IPS-NIHi7 (cell line): ENCODE measurements at regions not wholly inside any gene's neighbourhood (a gene's known extent, or its start where the extent isn't known, plus 50 kb on each side); places are given as distances from the start of the nearest gene placed in this dataset.
A peak's percentile ranks its signal among the peaks of the same experiment; 100 is the strongest.
"Not testable (repeated sequence)": the region's sequence is repeated elsewhere in the genome, so short reads cannot be mapped to it uniquely, and the experiment has no call there.

Experiments
- DNase-seq: peaks from one replicate; pipeline ENCODE4 v3.0.0; 2012; ENCODE audit warnings: mixed read lengths; ENCODE audit errors: extremely low spot score

- DNase-seq: peak; percentile 10
Measured at GRCh38 chr13:90717451-90717936, 630.0 kb upstream of the MIR17HG start.

- no peak for DNase-seq
Measured at GRCh38 chr13:90719461-90719860, 628.0 kb upstream of the MIR17HG start.

- no peak for DNase-seq
Measured at GRCh38 chr13:90721937-90722336, 625.5 kb upstream of the MIR17HG start.

- DNase-seq: no peak
Measured at GRCh38 chr13:90723381-90723780, 624.1 kb upstream of the MIR17HG start.

- no peak for DNase-seq
Measured at GRCh38 chr13:90726375-90726774, 621.1 kb upstream of the MIR17HG start.

GRCh38 chr13:90732049-90732448 lies 615.4 kb upstream of the MIR17HG start:
- no peak for DNase-seq

GRCh38 chr13:90734497-90734896 lies 613.0 kb upstream of the MIR17HG start:
- not testable (repeated sequence) for DNase-seq

- DNase-seq: no peak
Measured at GRCh38 chr13:90738881-90739280, 608.6 kb upstream of the MIR17HG start.

- DNase-seq: no peak
Measured at GRCh38 chr13:90740099-90740498, 607.4 kb upstream of the MIR17HG start.

- no peak for DNase-seq
Measured at GRCh38 chr13:90742381-90742780, 605.1 kb upstream of the MIR17HG start.

- no peak for DNase-seq
Measured at GRCh38 chr13:90746230-90746629, 601.3 kb upstream of the MIR17HG start.

- no peak for DNase-seq
Measured at GRCh38 chr13:90750021-90750420, 597.5 kb upstream of the MIR17HG start.

GRCh38 chr13:90751026-90751425 lies 596.5 kb upstream of the MIR17HG start:
- DNase-seq: no peak

- DNase-seq: no peak
Measured at GRCh38 chr13:90752070-90752469, 595.4 kb upstream of the MIR17HG start.

- DNase-seq: no peak
Measured at GRCh38 chr13:90757127-90757680, 590.3 kb upstream of the MIR17HG start.

GRCh38 chr13:90760639-90761038 lies 586.8 kb upstream of the MIR17HG start:
- DNase-seq: no peak

GRCh38 chr13:90763476-90764150 lies 583.9 kb upstream of the MIR17HG start:
- DNase-seq: no peak

GRCh38 chr13:90766386-90766902 lies 581.0 kb upstream of the MIR17HG start:
- DNase-seq: no peak

GRCh38 chr13:90768116-90768515 lies 579.4 kb upstream of the MIR17HG start:
- DNase-seq: no peak

- DNase-seq: no peak
Measured at GRCh38 chr13:90769387-90769786, 578.1 kb upstream of the MIR17HG start.

- no peak for DNase-seq
Measured at GRCh38 chr13:90770334-90770733, 577.2 kb upstream of the MIR17HG start.

GRCh38 chr13:90773681-90774080 lies 573.8 kb upstream of the MIR17HG start:
- DNase-seq: no peak

- DNase-seq: no peak
Measured at GRCh38 chr13:90776051-90776748, 571.3 kb upstream of the MIR17HG start.
